ENCODE measurements at regions not wholly inside any gene's neighbourhood (a gene's known extent, or its start where the extent isn't known, plus 50 kb on each side); places are given as distances from the start of the nearest gene placed in this dataset.

- H3K4me2 ChIP-seq (ENCODE audit: low read length), result no peak overlapping the region
- H3K9me3 ChIP-seq (ENCODE audit: control insufficient read depth, insufficient read depth, low read length), result no peaks in the 10 kb centered on the region
- H3K4me1 ChIP-seq (ENCODE audit: control insufficient read depth, low read length), result no peaks in the 10 kb centered on the region
- no peaks in the 10 kb centered on the region for H3K9me2 ChIP-seq (replicated peaks; ENCODE audit: control insufficient read depth, low read length)
- H3F3A ChIP-seq (ENCODE audit: control insufficient read depth, insufficient read depth), result no peaks in the 10 kb centered on the region
- H4K20me1 ChIP-seq (ENCODE audit: control insufficient read depth, insufficient read depth, low read depth, low read length), result no peaks in the 10 kb centered on the region
- 0 out of 2 replicates have a peak, but pooled peaks cover 3% of the 10 kb centered on the region for H3K27me3 ChIP-seq (ENCODE audit: control insufficient read depth, low read length)
- H3K79me2 ChIP-seq (ENCODE audit: control insufficient read depth, low read length), result no peaks in the 10 kb centered on the region
- H3K27ac ChIP-seq (ENCODE audit: low read depth, low read length), result no peak overlapping the region
- TF ChIP-seq CTCF (IDR thresholded peaks at IDR 0.05; ENCODE audit: low read depth, low read length, poor library complexity, severe bottlenecking) (no peak), EZH2phosphoT487 (IDR thresholded peaks at IDR 0.05; ENCODE audit: borderline replicate concordance, low read length) (no peak)
- H3K36me3 ChIP-seq (ENCODE audit: control insufficient read depth, low read length), result no peaks in the 10 kb centered on the region
- no peak overlapping the region for H3K4me3 ChIP-seq (ENCODE audit: low read length)
These were observed 198.3 kb downstream of the ERCC6L2 start for GRCh38 chr9:96073531-96074480.

- H3K36me3 ChIP-seq (ENCODE audit: control insufficient read depth, low read length), result no peaks in the 10 kb centered on the region
- no peaks in the 10 kb centered on the region for H4K20me1 ChIP-seq (ENCODE audit: control insufficient read depth, insufficient read depth, low read depth, low read length)
- no peak overlapping the region for H3K4me2 ChIP-seq (ENCODE audit: low read length)
- H3K9me2 ChIP-seq (replicated peaks; ENCODE audit: control insufficient read depth, low read length), result no peaks in the 10 kb centered on the region
- 0 out of 2 replicates have a peak, but pooled peaks cover 3% of the 10 kb centered on the region for H3K27me3 ChIP-seq (ENCODE audit: control insufficient read depth, low read length)
- H3K4me3 ChIP-seq (ENCODE audit: low read length), result no peak overlapping the region
- no peaks in the 10 kb centered on the region for H3K4me1 ChIP-seq (ENCODE audit: control insufficient read depth, low read length)
- no peak overlapping the region for H3K27ac ChIP-seq (ENCODE audit: low read depth, low read length)
- no peaks in the 10 kb centered on the region for H3F3A ChIP-seq (ENCODE audit: control insufficient read depth, insufficient read depth)
- TF ChIP-seq CTCF (IDR thresholded peaks at IDR 0.05; ENCODE audit: low read depth, low read length, poor library complexity, severe bottlenecking) (no peak), EZH2phosphoT487 (IDR thresholded peaks at IDR 0.05; ENCODE audit: borderline replicate concordance, low read length) (no peak)
- no peaks in the 10 kb centered on the region for H3K79me2 ChIP-seq (ENCODE audit: control insufficient read depth, low read length)
- no peaks in the 10 kb centered on the region for H3K9me3 ChIP-seq (ENCODE audit: control insufficient read depth, insufficient read depth, low read length)
These were observed 197.4 kb downstream of the ERCC6L2 start for GRCh38 chr9:96072930-96073329.

- Histone ChIP-seq H4K20me1 (ENCODE audit: control insufficient read depth, insufficient read depth, low read depth, low read length) (no peaks in the 10 kb centered on the region), H3F3A (ENCODE audit: control insufficient read depth, insufficient read depth) (no peaks in the 10 kb centered on the region), H3K4me3 (ENCODE audit: low read length) (no peak overlapping the region), H3K27ac (ENCODE audit: low read depth, low read length) (no peak overlapping the region), H3K27me3 (ENCODE audit: control insufficient read depth, low read length) (0 out of 2 replicates have a peak, but pooled peaks cover 3% of the 10 kb centered on the region), H3K9me3 (ENCODE audit: control insufficient read depth, insufficient read depth, low read length) (no peaks in the 10 kb centered on the region), H3K4me2 (ENCODE audit: low read length) (no peak overlapping the region), H3K4me1 (ENCODE audit: control insufficient read depth, low read length) (no peaks in the 10 kb centered on the region), H3K9me2 (replicated peaks; ENCODE audit: control insufficient read depth, low read length) (no peaks in the 10 kb centered on the region), H3K79me2 (ENCODE audit: control insufficient read depth, low read length) (no peaks in the 10 kb centered on the region), H3K36me3 (ENCODE audit: control insufficient read depth, low read length) (no peaks in the 10 kb centered on the region)
- no peak for TF ChIP-seq CTCF (IDR thresholded peaks at IDR 0.05; ENCODE audit: low read depth, low read length, poor library complexity, severe bottlenecking)
- no peak for TF ChIP-seq EZH2phosphoT487 (IDR thresholded peaks at IDR 0.05; ENCODE audit: borderline replicate concordance, low read length)
These were observed 196.3 kb downstream of the ERCC6L2 start for GRCh38 chr9:96071815-96072124.

Measured in DOHH2 (cell line).